ENCODE measurements at regions not wholly inside any gene's neighbourhood (a gene's known extent, or its start where the extent isn't known, plus 50 kb on each side); places are given as distances from the start of the nearest gene placed in this dataset.

GRCh38 chr6:15953152-15953880 lies 175.6 kb upstream of the MYLIP start:
- no peaks in the 10 kb centered on the region for H3K9me3 ChIP-seq (ENCODE audit: low read length)
- no peaks in the 10 kb centered on the region for H3K36me3 ChIP-seq (ENCODE audit: insufficient read depth, low read length)
- H3K4me3 ChIP-seq (ENCODE audit: low read length) = no peak overlapping the region
- H3K4me1 ChIP-seq (ENCODE audit: insufficient read depth, low read length) = no peaks in the 10 kb centered on the region
- no peaks in the 10 kb centered on the region for H3K27me3 ChIP-seq (ENCODE audit: insufficient read depth, low read length)
- H2AFZ ChIP-seq (ENCODE audit: low read depth, low read length) = no peak overlapping the region

- Histone ChIP-seq H3K4me3 (ENCODE audit: low read length) (no peak overlapping the region), H2AFZ (ENCODE audit: low read depth, low read length) (no peak overlapping the region), H3K9me3 (ENCODE audit: low read length) (no peaks in the 10 kb centered on the region), H3K36me3 (ENCODE audit: insufficient read depth, low read length) (no peaks in the 10 kb centered on the region), H3K27me3 (ENCODE audit: insufficient read depth, low read length) (no peaks in the 10 kb centered on the region), H3K4me1 (ENCODE audit: insufficient read depth, low read length) (no peaks in the 10 kb centered on the region)
Measured at GRCh38 chr6:15952231-15953151, 176.4 kb upstream of the MYLIP start.

- Histone ChIP-seq H3K4me1 (ENCODE audit: insufficient read depth, low read length) (no peaks in the 10 kb centered on the region), H3K36me3 (ENCODE audit: insufficient read depth, low read length) (no peaks in the 10 kb centered on the region), H3K27me3 (ENCODE audit: insufficient read depth, low read length) (no peaks in the 10 kb centered on the region), H3K9me3 (ENCODE audit: low read length) (no peaks in the 10 kb centered on the region), H2AFZ (ENCODE audit: low read depth, low read length) (no peak overlapping the region), H3K4me3 (ENCODE audit: low read length) (no peak overlapping the region)
Measured at GRCh38 chr6:15950962-15951569, 177.8 kb upstream of the MYLIP start.

- Histone ChIP-seq H2AFZ (ENCODE audit: low read depth, low read length) (no peak overlapping the region), H3K27me3 (ENCODE audit: insufficient read depth, low read length) (no peaks in the 10 kb centered on the region), H3K4me3 (ENCODE audit: low read length) (no peak overlapping the region), H3K36me3 (ENCODE audit: insufficient read depth, low read length) (no peaks in the 10 kb centered on the region), H3K4me1 (ENCODE audit: insufficient read depth, low read length) (no peaks in the 10 kb centered on the region), H3K9me3 (ENCODE audit: low read length) (no peaks in the 10 kb centered on the region)
Measured at GRCh38 chr6:15949982-15950381, 178.9 kb upstream of the MYLIP start.

GRCh38 chr6:15948930-15949900 lies 179.7 kb upstream of the MYLIP start:
- Histone ChIP-seq H3K27me3 (ENCODE audit: insufficient read depth, low read length) (no peaks in the 10 kb centered on the region), H3K36me3 (ENCODE audit: insufficient read depth, low read length) (no peaks in the 10 kb centered on the region), H2AFZ (ENCODE audit: low read depth, low read length) (no peak overlapping the region), H3K9me3 (ENCODE audit: low read length) (no peaks in the 10 kb centered on the region), H3K4me3 (ENCODE audit: low read length) (no peak overlapping the region), H3K4me1 (ENCODE audit: insufficient read depth, low read length) (no peaks in the 10 kb centered on the region)

GRCh38 chr6:15947923-15948322 lies 181.0 kb upstream of the MYLIP start:
- Histone ChIP-seq H3K4me1 (ENCODE audit: insufficient read depth, low read length) (no peaks in the 10 kb centered on the region), H2AFZ (ENCODE audit: low read depth, low read length) (no peak overlapping the region), H3K4me3 (ENCODE audit: low read length) (no peak overlapping the region), H3K27me3 (ENCODE audit: insufficient read depth, low read length) (no peaks in the 10 kb centered on the region), H3K9me3 (ENCODE audit: low read length) (no peaks in the 10 kb centered on the region), H3K36me3 (ENCODE audit: insufficient read depth, low read length) (no peaks in the 10 kb centered on the region)

- Histone ChIP-seq H3K4me3 (ENCODE audit: low read length) (no peak overlapping the region), H3K36me3 (ENCODE audit: insufficient read depth, low read length) (no peaks in the 10 kb centered on the region), H3K27me3 (ENCODE audit: insufficient read depth, low read length) (no peaks in the 10 kb centered on the region), H2AFZ (ENCODE audit: low read depth, low read length) (no peak overlapping the region), H3K9me3 (ENCODE audit: low read length) (no peaks in the 10 kb centered on the region), H3K4me1 (ENCODE audit: insufficient read depth, low read length) (no peaks in the 10 kb centered on the region)
Measured at GRCh38 chr6:15947436-15947835, 181.4 kb upstream of the MYLIP start.

GRCh38 chr6:15946701-15947385 lies 182.0 kb upstream of the MYLIP start:
- Histone ChIP-seq H2AFZ (ENCODE audit: low read depth, low read length) (no peak overlapping the region), H3K36me3 (ENCODE audit: insufficient read depth, low read length) (no peaks in the 10 kb centered on the region), H3K27me3 (ENCODE audit: insufficient read depth, low read length) (no peaks in the 10 kb centered on the region), H3K4me1 (ENCODE audit: insufficient read depth, low read length) (no peaks in the 10 kb centered on the region), H3K9me3 (ENCODE audit: low read length) (no peaks in the 10 kb centered on the region), H3K4me3 (ENCODE audit: low read length) (no peak overlapping the region)

GRCh38 chr6:15945593-15946159 lies 183.2 kb upstream of the MYLIP start:
- no peaks in the 10 kb centered on the region for H3K9me3 ChIP-seq (ENCODE audit: low read length)
- no peaks in the 10 kb centered on the region for H3K36me3 ChIP-seq (ENCODE audit: insufficient read depth, low read length)
- no peak overlapping the region for H3K4me3 ChIP-seq (ENCODE audit: low read length)
- no peak overlapping the region for H2AFZ ChIP-seq (ENCODE audit: low read depth, low read length)
- no peaks in the 10 kb centered on the region for H3K27me3 ChIP-seq (ENCODE audit: insufficient read depth, low read length)
- H3K4me1 ChIP-seq (ENCODE audit: insufficient read depth, low read length) = no peaks in the 10 kb centered on the region

- H3K4me1 ChIP-seq (ENCODE audit: insufficient read depth, low read length) = no peaks in the 10 kb centered on the region
- H3K4me3 ChIP-seq (ENCODE audit: low read length) = no peak overlapping the region
- no peaks in the 10 kb centered on the region for H3K36me3 ChIP-seq (ENCODE audit: insufficient read depth, low read length)
- H3K9me3 ChIP-seq (ENCODE audit: low read length) = no peaks in the 10 kb centered on the region
- no peak overlapping the region for H2AFZ ChIP-seq (ENCODE audit: low read depth, low read length)
- H3K27me3 ChIP-seq (ENCODE audit: insufficient read depth, low read length) = no peaks in the 10 kb centered on the region
Measured at GRCh38 chr6:15943423-15943822, 185.5 kb upstream of the MYLIP start.

GRCh38 chr6:15941168-15941567 lies 187.7 kb upstream of the MYLIP start:
- Histone ChIP-seq H3K27me3 (ENCODE audit: insufficient read depth, low read length) (no peaks in the 10 kb centered on the region), H3K4me3 (ENCODE audit: low read length) (no peak overlapping the region), H3K4me1 (ENCODE audit: insufficient read depth, low read length) (no peaks in the 10 kb centered on the region), H3K36me3 (ENCODE audit: insufficient read depth, low read length) (no peaks in the 10 kb centered on the region), H2AFZ (ENCODE audit: low read depth, low read length) (no peak overlapping the region), H3K9me3 (ENCODE audit: low read length) (no peaks in the 10 kb centered on the region)

GRCh38 chr6:15938107-15938506 lies 190.8 kb upstream of the MYLIP start:
- Histone ChIP-seq H3K27me3 (ENCODE audit: insufficient read depth, low read length) (no peaks in the 10 kb centered on the region), H3K4me3 (ENCODE audit: low read length) (no peak overlapping the region)

More at GRCh38 chr6:15938107-15938506, 190.8 kb upstream of the MYLIP start:
- Histone ChIP-seq H3K4me1 (ENCODE audit: insufficient read depth, low read length) (no peaks in the 10 kb centered on the region), H3K9me3 (ENCODE audit: low read length) (no peaks in the 10 kb centered on the region), H2AFZ (ENCODE audit: low read depth, low read length) (no peak overlapping the region), H3K36me3 (ENCODE audit: insufficient read depth, low read length) (no peaks in the 10 kb centered on the region)

Measured in neuron (in vitro differentiated cells).